GM12892 (cell line): ENCODE measurements at regions not wholly inside any gene's neighbourhood (a gene's known extent, or its start where the extent isn't known, plus 50 kb on each side); places are given as distances from the start of the nearest gene placed in this dataset.

Source experiments
- POLR2A ChIP-seq: IDR thresholded peaks from 2 replicates; pipeline ENCODE4 v1.6.1; 2011; ENCODE audit warnings: low read depth, low read length, control low read depth
- POLR2AphosphoS5 ChIP-seq: IDR thresholded peaks from 2 replicates; pipeline ENCODE4 v1.6.1; 2011; ENCODE audit warnings: low read depth, low read length, control low read depth
- TAF1 ChIP-seq: IDR thresholded peaks from 2 replicates; pipeline ENCODE4 v1.6.1; 2011; ENCODE audit warnings: low read depth, mild to moderate bottlenecking, control low read depth, low read length, borderline replicate concordance

DNA sequence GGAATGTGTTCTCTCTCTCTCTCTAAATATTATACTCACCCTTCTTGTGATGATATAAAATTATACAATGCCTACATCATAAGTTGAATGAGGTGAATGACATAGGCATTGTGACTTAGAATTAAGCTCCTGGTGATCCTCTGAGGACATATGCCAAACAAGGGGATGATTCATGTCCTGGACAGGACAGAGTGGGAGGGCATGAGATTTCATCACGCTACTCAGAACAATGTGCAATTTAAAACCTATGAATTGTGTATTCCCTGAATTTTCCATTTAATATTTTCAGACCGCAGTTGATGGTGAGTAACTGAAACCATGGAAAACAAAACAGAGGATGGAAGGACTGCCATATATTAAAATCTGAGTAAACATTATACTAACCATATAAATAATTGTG, 782.2 kb upstream of the NUDT12 start:
- TF ChIP-seq TAF1: no peak
- TF ChIP-seq POLR2A: no peak
- TF ChIP-seq POLR2AphosphoS5: no peak
